ENCODE measurements at regions not wholly inside any gene's neighbourhood (a gene's known extent, or its start where the extent isn't known, plus 50 kb on each side); places are given as distances from the start of the nearest gene placed in this dataset.

DNA sequence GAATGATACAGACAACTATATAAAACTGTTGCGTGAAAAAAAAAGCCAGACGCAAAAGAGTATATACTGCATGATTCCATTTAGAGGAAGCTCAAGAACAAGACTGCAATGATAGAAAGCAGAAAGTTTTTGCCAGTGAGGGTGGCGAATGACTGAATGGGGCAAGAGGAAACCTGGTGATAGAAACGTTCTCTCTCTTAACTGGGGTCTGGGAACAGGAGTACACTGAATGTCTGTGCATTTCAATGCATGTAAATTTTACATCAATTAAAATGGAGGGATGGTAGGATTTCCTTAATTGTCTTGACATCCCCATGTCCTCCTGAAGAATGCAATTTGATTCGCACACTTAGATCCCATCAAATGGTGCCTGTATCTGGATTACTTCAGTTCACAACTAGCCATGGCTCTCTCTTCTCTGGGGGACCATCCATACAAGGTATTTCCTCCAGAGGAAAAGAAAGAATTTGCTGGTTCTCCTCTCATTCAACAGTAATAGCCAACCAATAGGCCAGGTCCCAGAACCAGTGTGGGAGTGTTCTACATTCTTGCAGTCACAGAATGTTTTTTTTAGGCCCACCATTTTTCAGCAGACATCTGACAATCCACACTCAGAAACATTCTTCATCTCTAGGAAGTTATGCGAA lies 221.0 kb upstream of the KLF14 start:
- TF ChIP-seq, protein P1, sequence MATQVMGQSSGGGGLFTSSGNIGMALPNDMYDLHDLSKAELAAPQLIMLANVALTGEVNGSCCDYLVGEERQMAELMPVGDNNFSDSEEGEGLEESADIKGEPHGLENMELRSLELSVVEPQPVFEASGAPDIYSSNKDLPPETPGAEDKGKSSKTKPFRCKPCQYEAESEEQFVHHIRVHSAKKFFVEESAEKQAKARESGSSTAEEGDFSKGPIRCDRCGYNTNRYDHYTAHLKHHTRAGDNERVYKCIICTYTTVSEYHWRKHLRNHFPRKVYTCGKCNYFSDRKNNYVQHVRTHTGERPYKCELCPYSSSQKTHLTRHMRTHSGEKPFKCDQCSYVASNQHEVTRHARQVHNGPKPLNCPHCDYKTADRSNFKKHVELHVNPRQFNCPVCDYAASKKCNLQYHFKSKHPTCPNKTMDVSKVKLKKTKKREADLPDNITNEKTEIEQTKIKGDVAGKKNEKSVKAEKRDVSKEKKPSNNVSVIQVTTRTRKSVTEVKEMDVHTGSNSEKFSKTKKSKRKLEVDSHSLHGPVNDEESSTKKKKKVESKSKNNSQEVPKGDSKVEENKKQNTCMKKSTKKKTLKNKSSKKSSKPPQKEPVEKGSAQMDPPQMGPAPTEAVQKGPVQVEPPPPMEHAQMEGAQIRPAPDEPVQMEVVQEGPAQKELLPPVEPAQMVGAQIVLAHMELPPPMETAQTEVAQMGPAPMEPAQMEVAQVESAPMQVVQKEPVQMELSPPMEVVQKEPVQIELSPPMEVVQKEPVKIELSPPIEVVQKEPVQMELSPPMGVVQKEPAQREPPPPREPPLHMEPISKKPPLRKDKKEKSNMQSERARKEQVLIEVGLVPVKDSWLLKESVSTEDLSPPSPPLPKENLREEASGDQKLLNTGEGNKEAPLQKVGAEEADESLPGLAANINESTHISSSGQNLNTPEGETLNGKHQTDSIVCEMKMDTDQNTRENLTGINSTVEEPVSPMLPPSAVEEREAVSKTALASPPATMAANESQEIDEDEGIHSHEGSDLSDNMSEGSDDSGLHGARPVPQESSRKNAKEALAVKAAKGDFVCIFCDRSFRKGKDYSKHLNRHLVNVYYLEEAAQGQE (IDR thresholded peaks at IDR 0.05; ENCODE audit: low read depth), result no peak
- TF ChIP-seq POLR2A (IDR thresholded peaks at IDR 0.05; ENCODE audit: borderline replicate concordance, extremely low read depth, insufficient read depth, insufficient read length), result no peak
- TF ChIP-seq ZNF274 (IDR thresholded peaks at IDR 0.05; ENCODE audit: low read depth, low read length), result no peak
- TF ChIP-seq EZH2 (IDR thresholded peaks at IDR 0.05), result no peak
- TF ChIP-seq, protein P2, sequence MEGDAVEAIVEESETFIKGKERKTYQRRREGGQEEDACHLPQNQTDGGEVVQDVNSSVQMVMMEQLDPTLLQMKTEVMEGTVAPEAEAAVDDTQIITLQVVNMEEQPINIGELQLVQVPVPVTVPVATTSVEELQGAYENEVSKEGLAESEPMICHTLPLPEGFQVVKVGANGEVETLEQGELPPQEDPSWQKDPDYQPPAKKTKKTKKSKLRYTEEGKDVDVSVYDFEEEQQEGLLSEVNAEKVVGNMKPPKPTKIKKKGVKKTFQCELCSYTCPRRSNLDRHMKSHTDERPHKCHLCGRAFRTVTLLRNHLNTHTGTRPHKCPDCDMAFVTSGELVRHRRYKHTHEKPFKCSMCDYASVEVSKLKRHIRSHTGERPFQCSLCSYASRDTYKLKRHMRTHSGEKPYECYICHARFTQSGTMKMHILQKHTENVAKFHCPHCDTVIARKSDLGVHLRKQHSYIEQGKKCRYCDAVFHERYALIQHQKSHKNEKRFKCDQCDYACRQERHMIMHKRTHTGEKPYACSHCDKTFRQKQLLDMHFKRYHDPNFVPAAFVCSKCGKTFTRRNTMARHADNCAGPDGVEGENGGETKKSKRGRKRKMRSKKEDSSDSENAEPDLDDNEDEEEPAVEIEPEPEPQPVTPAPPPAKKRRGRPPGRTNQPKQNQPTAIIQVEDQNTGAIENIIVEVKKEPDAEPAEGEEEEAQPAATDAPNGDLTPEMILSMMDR (IDR thresholded peaks at IDR 0.05 in 2 of 3, conservative IDR thresholded peaks at IDR 0.05 in 1 of 3; ENCODE audit: borderline replicate concordance in 1 of 3, insufficient read depth in 1 of 3, low read depth in 2 of 3, low read length in 2 of 3), result no peak
